ENCODE measurements at regions not wholly inside any gene's neighbourhood (a gene's known extent, or its start where the extent isn't known, plus 50 kb on each side); places are given as distances from the start of the nearest gene placed in this dataset.

- no peak for DNase-seq (ENCODE audit: low read depth in 1 of 2, low spot score in 1 of 2)
Observed at GRCh38 chr22:22417495-22418162, 90.9 kb downstream of the ZNF280B start.

GRCh38 chr22:22418163-22418549 lies 90.4 kb downstream of the ZNF280B start:
- no peak for DNase-seq (ENCODE audit: low read depth in 1 of 2, low spot score in 1 of 2)

- no peak for DNase-seq (ENCODE audit: low read depth in 1 of 2, low spot score in 1 of 2)
Observed at GRCh38 chr22:22418957-22419356, 89.6 kb downstream of the ZNF280B start.

GRCh38 chr22:22420580-22420979 lies 88.0 kb downstream of the ZNF280B start:
- DNase-seq (ENCODE audit: low read depth in 1 of 2, low spot score in 1 of 2), result no peak

GRCh38 chr22:22421392-22421791 lies 87.2 kb downstream of the ZNF280B start:
- DNase-seq (ENCODE audit: low read depth in 1 of 2, low spot score in 1 of 2), result no peak

GRCh38 chr22:22422629-22423112 lies 85.9 kb downstream of the ZNF280B start:
- peak; percentile 34 to 56 for DNase-seq (ENCODE audit: low read depth in 1 of 2, low spot score in 1 of 2)

- no peak for DNase-seq (ENCODE audit: low read depth in 1 of 2, low spot score in 1 of 2)
Observed at GRCh38 chr22:22423681-22424080, 84.9 kb downstream of the ZNF280B start.

- DNase-seq (ENCODE audit: low read depth in 1 of 2, low spot score in 1 of 2), result no peak
Observed at GRCh38 chr22:22424210-22424800, 84.2 kb downstream of the ZNF280B start.

- DNase-seq (ENCODE audit: low read depth in 1 of 2, low spot score in 1 of 2), result no peak
Observed at GRCh38 chr22:22424956-22425355, 83.6 kb downstream of the ZNF280B start.

- no peak for DNase-seq (ENCODE audit: low read depth in 1 of 2, low spot score in 1 of 2)
Observed at GRCh38 chr22:22425356-22425755, 83.2 kb downstream of the ZNF280B start.

GRCh38 chr22:22425783-22426624 lies 82.5 kb downstream of the ZNF280B start:
- DNase-seq (ENCODE audit: low read depth in 1 of 2, low spot score in 1 of 2), result no peak

- DNase-seq (ENCODE audit: low read depth in 1 of 2, low spot score in 1 of 2), result no peak
Observed at GRCh38 chr22:22427542-22428065, 80.9 kb downstream of the ZNF280B start.

GRCh38 chr22:22428222-22429098 lies 80.1 kb downstream of the ZNF280B start:
- no peak for DNase-seq (ENCODE audit: low read depth in 1 of 2, low spot score in 1 of 2)

GRCh38 chr22:22429369-22430108 lies 79.0 kb downstream of the ZNF280B start:
- no peak for DNase-seq (ENCODE audit: low read depth in 1 of 2, low spot score in 1 of 2)

- DNase-seq (ENCODE audit: low read depth in 1 of 2, low spot score in 1 of 2), result no peak
Observed at GRCh38 chr22:22430111-22430820, 78.3 kb downstream of the ZNF280B start.

GRCh38 chr22:22431271-22432220 lies 77.0 kb downstream of the ZNF280B start:
- DNase-seq (ENCODE audit: low read depth in 1 of 2, low spot score in 1 of 2), result peak; percentile 15 to 56

- no peak for DNase-seq (ENCODE audit: low read depth in 1 of 2, low spot score in 1 of 2)
Observed at GRCh38 chr22:22432479-22432878, 76.1 kb downstream of the ZNF280B start.

- no peak for DNase-seq (ENCODE audit: low read depth in 1 of 2, low spot score in 1 of 2)
Observed at GRCh38 chr22:22432937-22433336, 75.6 kb downstream of the ZNF280B start.

Data from activated CD4-positive, alpha-beta T cell treated with anti-CD3 and anti-CD28 coated beads, Interleukin-2, amount 50 U/mL, for 24 hours (primary cell).